ENCODE measurements at regions not wholly inside any gene's neighbourhood (a gene's known extent, or its start where the extent isn't known, plus 50 kb on each side); places are given as distances from the start of the nearest gene placed in this dataset.

GRCh38 chr7:157073949-157074624 lies 63.6 kb upstream of the MNX1 start:
- Histone ChIP-seq H3K27ac (no peak overlapping the region), H3K9me3 (ENCODE audit: low read depth) (no peaks in the 10 kb centered on the region), H3F3A (ENCODE audit: insufficient read depth) (no peaks in the 10 kb centered on the region), H2AFZ (no peak overlapping the region), H3K4me1 (ENCODE audit: insufficient read depth) (no peaks in the 10 kb centered on the region), H3K27me3 (replicated peaks; ENCODE audit: insufficient read depth) (peaks cover 69% of the 10 kb centered on the region), H3K36me3 (ENCODE audit: low read depth) (no peaks in the 10 kb centered on the region), H3K79me2 (ENCODE audit: insufficient read depth) (no peaks in the 10 kb centered on the region), H3K9ac (no peak overlapping the region), H4K20me1 (ENCODE audit: insufficient read depth) (no peaks in the 10 kb centered on the region), H3K4me3 (no peak overlapping the region), H3K9me2 (ENCODE audit: insufficient read depth) (no peaks in the 10 kb centered on the region), H3K4me2 (ENCODE audit: unreplicated experiment) (no peak overlapping the region)
- 57% methylated on average over 7 of the region's 7 CpGs for WGBS, 2 experiments (ENCODE audit: low coverage in 1 of 2, low lambda C conversion rate in 2 of 2, missing lambda C conversion rate in 2 of 2)
- no peak for DNase-seq
- TF ChIP-seq EZH2 (IDR thresholded peaks at IDR 0.05; ENCODE audit: insufficient read depth, poor library complexity, severe bottlenecking) (no peak), EZH2phosphoT487 (IDR thresholded peaks at IDR 0.05; ENCODE audit: insufficient read depth, low read depth) (no peak)
- in situ Hi-C loops (cut with MboI) = no loop called here

GRCh38 chr7:157076466-157076865 lies 62.3 kb upstream of the UBE3C start:
- in situ Hi-C loops (cut with MboI) = no loop called here
- no peaks in the 10 kb centered on the region for H3K9me3 ChIP-seq (ENCODE audit: low read depth)
- H3K4me3 ChIP-seq = no peak overlapping the region
- no peak for DNase-seq
- H3K27ac ChIP-seq = no peak overlapping the region
- no peak overlapping the region for H3K9ac ChIP-seq
- TF ChIP-seq EZH2phosphoT487 (IDR thresholded peaks at IDR 0.05; ENCODE audit: insufficient read depth, low read depth) = no peak
- TF ChIP-seq EZH2 (IDR thresholded peaks at IDR 0.05; ENCODE audit: insufficient read depth, poor library complexity, severe bottlenecking) = no peak
- no peaks in the 10 kb centered on the region for H3F3A ChIP-seq (ENCODE audit: insufficient read depth)
- no peaks in the 10 kb centered on the region for H3K79me2 ChIP-seq (ENCODE audit: insufficient read depth)
- no peak overlapping the region for H3K4me2 ChIP-seq (ENCODE audit: unreplicated experiment)
- no peaks in the 10 kb centered on the region for H4K20me1 ChIP-seq (ENCODE audit: insufficient read depth)
- no peak overlapping the region for H2AFZ ChIP-seq
- 41 to 56% methylated on average over 6 of the region's 6 CpGs for WGBS, 2 experiments (ENCODE audit: low coverage in 1 of 2, low lambda C conversion rate in 2 of 2, missing lambda C conversion rate in 2 of 2)
- H3K27me3 ChIP-seq (replicated peaks; ENCODE audit: insufficient read depth) = peaks cover 59% of the 10 kb centered on the region
- H3K4me1 ChIP-seq (ENCODE audit: insufficient read depth) = no peaks in the 10 kb centered on the region
- no peaks in the 10 kb centered on the region for H3K36me3 ChIP-seq (ENCODE audit: low read depth)
- no peaks in the 10 kb centered on the region for H3K9me2 ChIP-seq (ENCODE audit: insufficient read depth)

- Histone ChIP-seq H3K4me3 (no peak overlapping the region), H3K9me2 (ENCODE audit: insufficient read depth) (no peaks in the 10 kb centered on the region), H3K27ac (no peak overlapping the region), H3K27me3 (replicated peaks; ENCODE audit: insufficient read depth) (peaks cover 53% of the 10 kb centered on the region), H4K20me1 (ENCODE audit: insufficient read depth) (no peaks in the 10 kb centered on the region), H3K79me2 (ENCODE audit: insufficient read depth) (no peaks in the 10 kb centered on the region), H3K4me2 (ENCODE audit: unreplicated experiment) (no peak overlapping the region), H3K9ac (no peak overlapping the region), H3K36me3 (ENCODE audit: low read depth) (no peaks in the 10 kb centered on the region), H3F3A (ENCODE audit: insufficient read depth) (no peaks in the 10 kb centered on the region), H2AFZ (no peak overlapping the region), H3K4me1 (ENCODE audit: insufficient read depth) (no peaks in the 10 kb centered on the region), H3K9me3 (ENCODE audit: low read depth) (no peaks in the 10 kb centered on the region)
- in situ Hi-C loops (cut with MboI) = no loop called here
- TF ChIP-seq EZH2phosphoT487 (IDR thresholded peaks at IDR 0.05; ENCODE audit: insufficient read depth, low read depth) (no peak), EZH2 (IDR thresholded peaks at IDR 0.05; ENCODE audit: insufficient read depth, poor library complexity, severe bottlenecking) (no peak)
- DNase-seq = no peak
- 45 to 46% methylated on average over 10 to 11 of the region's 11 CpGs for WGBS, 2 experiments (ENCODE audit: low coverage in 1 of 2, low lambda C conversion rate in 2 of 2, missing lambda C conversion rate in 2 of 2)
Measured at GRCh38 chr7:157077021-157077420, 61.7 kb upstream of the UBE3C start.

- Histone ChIP-seq H3K4me1 (ENCODE audit: insufficient read depth) (no peaks in the 10 kb centered on the region), H3K79me2 (ENCODE audit: insufficient read depth) (no peaks in the 10 kb centered on the region), H3K9me3 (ENCODE audit: low read depth) (no peaks in the 10 kb centered on the region), H3K27ac (no peak overlapping the region), H3F3A (ENCODE audit: insufficient read depth) (no peaks in the 10 kb centered on the region), H3K4me3 (peak overlapping the region; percentile 42), H3K4me2 (ENCODE audit: unreplicated experiment) (peak overlapping the region; percentile 7), H4K20me1 (ENCODE audit: insufficient read depth) (no peaks in the 10 kb centered on the region), H3K9me2 (ENCODE audit: insufficient read depth) (no peaks in the 10 kb centered on the region), H3K27me3 (replicated peaks; ENCODE audit: insufficient read depth) (peaks cover 52% of the 10 kb centered on the region), H3K36me3 (ENCODE audit: low read depth) (no peaks in the 10 kb centered on the region), H2AFZ (peak overlapping the region; percentile 62), H3K9ac (no peak overlapping the region)
- in situ Hi-C loops (cut with MboI) = no loop called here
- WGBS, 2 experiments (ENCODE audit: low coverage in 1 of 2, low lambda C conversion rate in 2 of 2, missing lambda C conversion rate in 2 of 2) = 10 to 11% methylated on average over 39 to 44 of the region's 44 CpGs
- DNase-seq = peak; percentile 39
- no peak for TF ChIP-seq EZH2 (IDR thresholded peaks at IDR 0.05; ENCODE audit: insufficient read depth, poor library complexity, severe bottlenecking)
- no peak for TF ChIP-seq EZH2phosphoT487 (IDR thresholded peaks at IDR 0.05; ENCODE audit: insufficient read depth, low read depth)
Measured at GRCh38 chr7:157077986-157078644, 60.6 kb upstream of the UBE3C start.
